CD4-positive, alpha-beta T cell treated with Interleukin-10 for 1 hour (primary cell): ENCODE measurements at regions not wholly inside any gene's neighbourhood (a gene's known extent, or its start where the extent isn't known, plus 50 kb on each side); places are given as distances from the start of the nearest gene placed in this dataset.
"Not testable (repeated sequence)": the region's sequence is repeated elsewhere in the genome, so short reads cannot be mapped to it uniquely, and the experiment has no call there.

Experiments
- DNase-seq: peaks from one replicate; pipeline ENCODE4 v3.0.0-alpha.2; 2020

- DNase-seq = no peak
These were observed 372.5 kb upstream of the WWC1 start for GRCh38 chr5:167918813-167919483.

GRCh38 chr5:167920589-167920988 is 370.9 kb upstream of the WWC1 start:
- no peak for DNase-seq

GRCh38 chr5:167921796-167922195 is 369.6 kb upstream of the WWC1 start:
- DNase-seq = no peak

- no peak for DNase-seq
These were observed 368.0 kb upstream of the WWC1 start for GRCh38 chr5:167923396-167923795.

GRCh38 chr5:167929841-167930240 is 361.6 kb upstream of the WWC1 start:
- DNase-seq = no peak

GRCh38 chr5:167934551-167934971 is 356.9 kb upstream of the WWC1 start:
- DNase-seq = no peak

- no peak for DNase-seq
These were observed 355.4 kb upstream of the WWC1 start for GRCh38 chr5:167936022-167936421.

- DNase-seq = no peak
These were observed 354.4 kb upstream of the WWC1 start for GRCh38 chr5:167936944-167937634.

GRCh38 chr5:167937635-167937998 is 353.8 kb upstream of the WWC1 start:
- DNase-seq = no peak

- DNase-seq = no peak
These were observed 351.8 kb upstream of the WWC1 start for GRCh38 chr5:167939686-167940085.

GRCh38 chr5:167940911-167941310 is 350.5 kb upstream of the WWC1 start:
- DNase-seq = no peak

GRCh38 chr5:167941556-167941955 is 349.9 kb upstream of the WWC1 start:
- DNase-seq = not testable (repeated sequence)

- no peak for DNase-seq
These were observed 348.1 kb upstream of the WWC1 start for GRCh38 chr5:167943343-167943742.

GRCh38 chr5:167944121-167944852 is 347.2 kb upstream of the WWC1 start:
- DNase-seq = no peak

GRCh38 chr5:167945542-167946384 is 345.7 kb upstream of the WWC1 start:
- no peak for DNase-seq

GRCh38 chr5:167947306-167947705 is 344.1 kb upstream of the WWC1 start:
- no peak for DNase-seq

GRCh38 chr5:167948251-167948650 is 343.2 kb upstream of the WWC1 start:
- DNase-seq = no peak

- no peak for DNase-seq
These were observed 342.0 kb upstream of the WWC1 start for GRCh38 chr5:167949435-167949834.

- no peak for DNase-seq
These were observed 341.2 kb upstream of the WWC1 start for GRCh38 chr5:167950126-167950721.

- no peak for DNase-seq
These were observed 340.3 kb upstream of the WWC1 start for GRCh38 chr5:167951116-167951515.

- no peak for DNase-seq
These were observed 339.0 kb upstream of the WWC1 start for GRCh38 chr5:167952278-167952995.
